ENCODE measurements at regions not wholly inside any gene's neighbourhood (a gene's known extent, or its start where the extent isn't known, plus 50 kb on each side); places are given as distances from the start of the nearest gene placed in this dataset.

DNA sequence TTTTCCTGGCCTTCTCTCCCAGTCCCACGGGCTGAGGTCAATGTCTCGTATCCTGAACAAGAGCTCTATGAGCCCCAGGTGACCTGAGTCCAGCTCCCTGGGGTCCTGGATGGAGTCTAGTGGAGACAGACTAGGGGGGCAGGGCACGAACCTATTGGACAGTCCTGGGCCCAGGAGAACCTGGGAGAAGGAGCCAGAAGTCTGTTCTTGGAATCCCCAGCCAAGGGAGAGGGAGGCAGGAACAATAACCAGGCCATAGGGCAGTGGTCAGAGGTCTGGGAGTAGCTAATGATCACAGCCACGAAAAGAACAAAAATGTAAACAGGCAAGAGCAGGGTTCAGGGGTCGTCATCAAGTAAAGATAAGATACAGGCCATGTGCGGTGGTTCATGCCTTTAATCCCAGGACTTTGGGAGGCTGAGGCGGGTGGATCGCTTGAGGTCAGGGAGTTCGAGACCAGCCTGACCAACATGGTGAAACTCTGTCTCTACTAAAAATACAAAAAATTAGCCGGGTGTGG, 60.8 kb downstream of the COPRS start:
- TF ChIP-seq EZH2phosphoT487 (IDR thresholded peaks at IDR 0.05; ENCODE audit: insufficient read depth, low read depth), result no peak
- TF ChIP-seq EZH2 (IDR thresholded peaks at IDR 0.05; ENCODE audit: insufficient read depth, poor library complexity, severe bottlenecking), result no peak
